ENCODE measurements at regions not wholly inside any gene's neighbourhood (a gene's known extent, or its start where the extent isn't known, plus 50 kb on each side); places are given as distances from the start of the nearest gene placed in this dataset.

DNA sequence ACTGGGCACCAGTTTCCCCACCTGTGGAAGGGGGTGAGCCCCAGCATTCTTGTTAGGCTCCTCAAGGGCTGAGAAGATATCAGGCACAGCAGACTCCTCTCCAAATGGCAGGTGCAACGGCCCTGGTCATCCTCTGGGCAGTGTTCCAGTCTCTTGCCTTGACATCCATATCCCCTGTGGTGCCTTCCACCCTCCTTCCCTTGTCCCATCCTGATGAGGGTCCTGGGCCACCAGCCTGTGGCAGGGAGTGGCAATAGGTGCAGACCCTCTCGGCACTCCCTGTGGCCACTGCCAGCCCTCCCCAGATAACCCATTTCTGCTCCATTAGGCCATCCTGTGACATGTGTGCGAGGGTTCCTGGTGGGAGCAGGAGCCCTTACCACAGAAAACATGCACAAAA, 78.8 kb upstream of the NECTIN1 start:
- H3K4me2 ChIP-seq (ENCODE audit: insufficient read depth, low read length) = no peak overlapping the region
- no peaks in the 10 kb centered on the region for H3K79me2 ChIP-seq (ENCODE audit: control insufficient read depth, insufficient read depth, low read length)
- ChIA-PET CTCF (no interaction called here), POLR2A (no interaction called here)
- BruUV-seq (replicated peaks) = no TSS peak
- H3K27ac ChIP-seq (ENCODE audit: insufficient read depth, low read depth, low read length) = no peak overlapping the region
- H3K9me3 ChIP-seq (replicated peaks; ENCODE audit: control insufficient read depth, insufficient read depth, low read length) = no peaks in the 10 kb centered on the region
- no peak overlapping the region for H2AFZ ChIP-seq (ENCODE audit: low read depth, low read length)
- no peak overlapping the region for H3K4me3 ChIP-seq (replicated peaks in 1 of 3; ENCODE audit: insufficient read depth in 1 of 3, low read depth in 1 of 3, low read length in 3 of 3)
- dilution Hi-C loops (cut with MboI; ENCODE audit: extremely low pct_ligation_motif_present, low sequenced_read_pairs) = no loop called here
- DNase-seq (ENCODE audit: low read depth, low spot score) = no peak
- no peak for FAIRE-seq
- H3K27me3 ChIP-seq (ENCODE audit: control insufficient read depth in 2 of 2, insufficient read depth in 2 of 2, low read length in 2 of 2) = no peaks in the 10 kb centered on the region
- H4K20me1 ChIP-seq (replicated peaks; ENCODE audit: control insufficient read depth, extremely low read depth, insufficient read depth, low read length) = no peaks in the 10 kb centered on the region
- intact Hi-C loops (cut with micrococcal nuclease) = no loop called here
- H3K36me3 ChIP-seq (ENCODE audit: control insufficient read depth in 2 of 2, extremely low read depth in 1 of 2, insufficient read depth in 2 of 2, low read length in 2 of 2) = no peaks in the 10 kb centered on the region
- no peak overlapping the region for H3K9ac ChIP-seq (replicated peaks; ENCODE audit: extremely low read depth, insufficient read depth, low read length)
- H3K9me1 ChIP-seq (replicated peaks; ENCODE audit: control insufficient read depth, extremely low read depth, insufficient read depth, low read length) = no peaks in the 10 kb centered on the region
- H3K4me1 ChIP-seq (ENCODE audit: control insufficient read depth, extremely low read depth, insufficient read depth, low read length) = no peaks in the 10 kb centered on the region
- TF ChIP-seq, protein P1, sequence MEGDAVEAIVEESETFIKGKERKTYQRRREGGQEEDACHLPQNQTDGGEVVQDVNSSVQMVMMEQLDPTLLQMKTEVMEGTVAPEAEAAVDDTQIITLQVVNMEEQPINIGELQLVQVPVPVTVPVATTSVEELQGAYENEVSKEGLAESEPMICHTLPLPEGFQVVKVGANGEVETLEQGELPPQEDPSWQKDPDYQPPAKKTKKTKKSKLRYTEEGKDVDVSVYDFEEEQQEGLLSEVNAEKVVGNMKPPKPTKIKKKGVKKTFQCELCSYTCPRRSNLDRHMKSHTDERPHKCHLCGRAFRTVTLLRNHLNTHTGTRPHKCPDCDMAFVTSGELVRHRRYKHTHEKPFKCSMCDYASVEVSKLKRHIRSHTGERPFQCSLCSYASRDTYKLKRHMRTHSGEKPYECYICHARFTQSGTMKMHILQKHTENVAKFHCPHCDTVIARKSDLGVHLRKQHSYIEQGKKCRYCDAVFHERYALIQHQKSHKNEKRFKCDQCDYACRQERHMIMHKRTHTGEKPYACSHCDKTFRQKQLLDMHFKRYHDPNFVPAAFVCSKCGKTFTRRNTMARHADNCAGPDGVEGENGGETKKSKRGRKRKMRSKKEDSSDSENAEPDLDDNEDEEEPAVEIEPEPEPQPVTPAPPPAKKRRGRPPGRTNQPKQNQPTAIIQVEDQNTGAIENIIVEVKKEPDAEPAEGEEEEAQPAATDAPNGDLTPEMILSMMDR (IDR thresholded peaks at IDR 0.05; ENCODE audit: extremely low read depth in 1 of 2, insufficient read depth in 1 of 2, low read depth in 1 of 2, low read length in 2 of 2) = no peak
- TF ChIP-seq FOS (IDR thresholded peaks at IDR 0.05; ENCODE audit: borderline replicate concordance, insufficient read depth, low read length) (no peak), GATA2 (IDR thresholded peaks at IDR 0.05; ENCODE audit: insufficient read depth, insufficient read length, low read depth, low read length) (no peak), POLR2A (IDR thresholded peaks at IDR 0.05; ENCODE audit: low read depth, low read length) (no peak), MYC (IDR thresholded peaks at IDR 0.05; ENCODE audit: low read depth, low read length) (no peak), POLR2AphosphoS5 (IDR thresholded peaks at IDR 0.05; ENCODE audit: insufficient read depth, low read depth, low read length) (no peak), EZH2 (IDR thresholded peaks at IDR 0.05; ENCODE audit: borderline replicate concordance, low read depth, low read length, severe bottlenecking) (no peak), JUN (IDR thresholded peaks at IDR 0.05; ENCODE audit: borderline replicate concordance, insufficient read depth, insufficient read length, low read depth) (no peak)
- TF ChIP-seq, protein P2, sequence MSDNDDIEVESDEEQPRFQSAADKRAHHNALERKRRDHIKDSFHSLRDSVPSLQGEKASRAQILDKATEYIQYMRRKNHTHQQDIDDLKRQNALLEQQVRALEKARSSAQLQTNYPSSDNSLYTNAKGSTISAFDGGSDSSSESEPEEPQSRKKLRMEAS (IDR thresholded peaks at IDR 0.05; ENCODE audit: insufficient read depth, insufficient read length) = no peak

Data from endothelial cell of umbilical vein (primary cell).